ENCODE measurements at regions not wholly inside any gene's neighbourhood (a gene's known extent, or its start where the extent isn't known, plus 50 kb on each side); places are given as distances from the start of the nearest gene placed in this dataset.
"Not testable (repeated sequence)": the region's sequence is repeated elsewhere in the genome, so short reads cannot be mapped to it uniquely, and the experiment has no call there.

- DNase-seq: no peak
Measured at GRCh38 chr17:73855720-73856333, 211.6 kb upstream of the SDK2 start.

- no peak for DNase-seq
Measured at GRCh38 chr17:73856556-73856955, 212.3 kb upstream of the SDK2 start.

DNA sequence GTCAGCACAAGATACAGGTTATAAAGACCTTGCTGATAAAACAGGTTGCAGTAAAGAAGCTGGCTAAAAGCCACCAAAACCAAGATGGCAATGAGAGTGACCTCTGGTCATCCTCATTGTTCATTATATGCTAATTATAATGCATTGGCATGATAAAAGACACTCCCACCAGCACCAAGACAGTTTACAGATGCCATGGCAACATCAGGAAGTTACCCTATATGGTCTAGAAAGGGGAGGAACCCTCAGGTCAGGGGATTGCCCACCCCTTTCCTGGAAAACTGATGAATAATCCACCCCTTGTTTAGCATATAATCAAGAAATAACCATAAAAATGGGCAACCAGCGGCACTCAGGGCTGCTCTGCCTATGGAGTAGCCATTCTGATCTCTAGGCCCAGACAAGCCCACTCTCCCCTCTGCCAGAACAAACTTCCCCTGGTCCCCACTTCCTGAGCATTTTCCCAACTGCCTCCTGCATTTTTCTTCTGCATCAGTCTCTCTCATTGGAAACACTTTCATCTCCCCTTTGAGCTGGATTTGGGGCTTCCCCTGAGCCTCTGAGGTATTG, 215.3 kb upstream of the SDK2 start:
- not testable (repeated sequence) for DNase-seq

DNA sequence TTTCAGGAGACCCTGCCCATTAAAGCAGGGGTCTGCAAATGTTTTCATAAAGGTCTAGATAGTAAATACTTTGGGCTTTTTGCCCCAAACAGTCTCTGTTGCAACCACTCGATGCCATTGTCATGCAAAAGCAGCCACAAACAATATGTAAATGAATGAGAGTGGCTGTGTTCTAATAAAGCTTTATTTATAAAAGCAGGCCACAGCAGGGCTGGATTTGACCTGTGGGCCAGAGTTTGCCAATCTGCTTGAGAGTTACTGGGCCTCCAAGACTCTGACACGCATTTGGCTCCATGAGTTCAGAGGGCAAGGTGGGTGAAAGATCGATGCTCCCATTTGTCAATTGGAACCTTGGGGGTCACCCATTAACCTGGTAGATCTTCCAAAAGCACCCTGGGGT, 217.3 kb upstream of the SDK2 start:
- DNase-seq: no peak

DNA sequence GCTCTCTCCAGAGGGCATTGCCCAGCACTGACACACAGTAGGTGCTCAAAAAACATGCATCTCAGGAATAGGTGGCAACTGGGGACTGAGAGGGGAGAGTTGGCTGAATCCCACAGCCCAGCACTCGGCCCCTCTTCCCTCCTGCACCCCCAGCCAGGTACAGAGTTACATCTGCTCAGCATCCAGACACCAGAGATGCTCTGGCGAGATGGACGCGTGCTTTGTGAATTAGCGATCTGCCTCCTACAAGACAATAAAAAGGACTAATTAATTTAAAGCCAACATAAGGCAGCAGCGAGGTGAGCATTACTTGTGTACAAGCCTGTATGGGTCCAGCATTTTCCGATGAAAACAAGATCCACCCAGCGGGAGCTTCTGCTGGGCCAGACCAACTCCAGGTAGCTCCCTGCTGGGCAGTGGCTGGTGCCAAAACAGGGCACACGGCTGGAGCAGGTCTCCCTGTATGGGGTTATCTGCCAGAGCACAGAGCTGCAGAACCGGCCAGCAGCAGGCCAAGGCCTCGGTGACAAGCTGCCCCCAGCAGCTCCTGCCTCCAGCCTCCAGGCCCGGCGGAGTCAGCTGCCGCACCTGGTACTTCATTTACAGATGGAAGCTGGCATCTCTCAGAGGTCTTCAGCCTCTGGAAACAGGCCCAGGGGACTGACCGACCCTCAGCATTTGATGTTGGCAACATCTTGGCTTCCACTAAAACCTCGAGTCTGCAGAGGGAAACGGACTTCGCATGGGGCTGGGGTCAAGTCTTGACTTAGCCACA, 219.7 kb upstream of the SDK2 start:
- no peak for DNase-seq

GRCh38 chr17:73865831-73866230, 221.6 kb upstream of the SDK2 start:
- DNase-seq: no peak

GRCh38 chr17:73867056-73867455, 222.8 kb upstream of the SDK2 start:
- no peak for DNase-seq

DNA sequence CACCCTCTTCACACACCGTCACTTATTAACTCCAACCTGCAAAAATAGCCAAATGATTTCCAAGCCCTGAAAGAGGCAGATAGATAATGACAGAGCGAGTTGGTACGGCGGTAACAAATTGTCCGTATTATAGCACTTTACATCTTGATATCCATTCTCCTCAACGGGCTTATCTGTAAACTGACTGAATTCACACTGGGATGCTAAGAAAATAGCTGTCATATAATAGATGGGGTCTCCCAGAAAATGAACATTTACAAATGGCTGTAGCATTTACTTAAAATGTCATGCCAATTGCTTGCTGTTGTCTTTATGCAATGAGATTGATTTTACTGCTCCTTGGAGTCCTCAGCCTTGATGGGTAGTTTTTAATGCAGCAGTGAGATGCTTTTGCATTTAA, 225.8 kb upstream of the SDK2 start:
- no peak for DNase-seq

DNA sequence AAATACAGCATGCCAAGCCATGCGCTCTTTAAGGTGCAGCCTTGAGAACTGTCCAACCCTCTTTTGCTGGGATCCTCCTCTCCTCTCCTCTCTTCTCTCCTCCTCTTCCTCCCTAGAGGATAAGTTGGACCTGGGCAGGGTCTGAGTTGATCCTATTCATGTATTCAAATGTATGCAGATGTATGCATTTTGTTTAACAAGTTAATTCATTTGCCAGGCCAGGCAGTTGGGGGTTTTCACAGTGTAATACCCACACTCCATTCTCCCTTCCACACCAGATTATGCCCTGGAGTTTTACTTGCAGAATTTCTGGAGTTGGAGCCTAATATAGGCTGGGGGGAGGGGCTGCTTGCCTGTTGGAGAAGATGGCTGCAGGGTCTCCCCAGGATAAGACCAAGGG, 226.2 kb upstream of the SDK2 start:
- DNase-seq: no peak

DNA sequence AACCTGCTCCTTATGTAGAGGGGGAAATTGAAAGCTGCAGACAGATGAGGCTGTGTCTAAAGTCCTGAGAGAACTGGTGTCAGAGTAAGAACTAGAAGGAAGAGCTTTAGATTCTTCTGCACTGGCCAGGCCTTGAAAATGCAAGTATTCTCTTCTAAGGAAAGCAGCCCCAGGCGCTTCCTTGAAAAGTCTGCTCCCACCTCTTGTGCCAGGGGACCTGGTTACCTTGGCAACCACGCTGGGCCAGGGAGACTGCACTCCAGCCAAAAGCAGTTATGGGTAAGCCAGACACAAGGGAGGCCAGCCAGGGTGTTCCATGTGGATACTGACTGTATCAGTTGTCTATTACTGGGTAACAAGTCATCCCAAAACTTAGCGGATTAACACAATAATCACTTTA, 228.6 kb upstream of the SDK2 start:
- no peak for DNase-seq

DNA sequence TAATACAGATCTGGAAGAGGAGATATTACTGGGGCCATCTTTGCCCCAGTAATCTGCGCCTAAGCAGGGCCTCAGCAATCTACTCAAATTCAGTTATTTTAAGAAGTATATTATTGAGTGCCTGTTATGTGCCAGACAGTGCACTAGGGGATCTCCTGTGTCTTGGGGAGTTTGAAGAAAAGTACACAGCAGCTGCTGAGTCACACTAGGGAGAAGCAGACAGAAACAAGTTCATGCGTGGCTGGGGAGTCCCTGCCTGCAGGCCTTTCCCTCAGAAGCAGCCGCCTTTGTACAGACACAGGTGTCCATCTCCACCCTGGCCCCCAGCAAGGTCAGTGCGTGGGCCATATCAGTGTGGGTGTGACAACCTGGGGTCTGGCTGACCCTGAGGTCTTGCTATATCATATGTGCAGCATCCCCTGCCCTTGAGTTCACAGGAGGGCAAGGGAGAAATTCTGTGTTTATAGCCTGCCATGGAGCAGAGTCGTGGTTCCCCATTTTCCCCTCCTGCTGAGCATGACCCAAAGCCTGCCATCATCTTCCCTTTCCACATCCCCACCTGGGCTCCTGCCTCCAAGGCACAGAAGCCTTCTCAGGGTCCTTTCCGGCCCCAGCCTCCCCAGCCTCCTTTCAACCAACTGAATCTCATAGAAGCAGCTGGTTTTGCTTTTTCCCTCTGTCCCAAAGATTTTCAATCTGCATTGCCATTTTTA, 229.9 kb upstream of the SDK2 start:
- DNase-seq: no peak

DNA sequence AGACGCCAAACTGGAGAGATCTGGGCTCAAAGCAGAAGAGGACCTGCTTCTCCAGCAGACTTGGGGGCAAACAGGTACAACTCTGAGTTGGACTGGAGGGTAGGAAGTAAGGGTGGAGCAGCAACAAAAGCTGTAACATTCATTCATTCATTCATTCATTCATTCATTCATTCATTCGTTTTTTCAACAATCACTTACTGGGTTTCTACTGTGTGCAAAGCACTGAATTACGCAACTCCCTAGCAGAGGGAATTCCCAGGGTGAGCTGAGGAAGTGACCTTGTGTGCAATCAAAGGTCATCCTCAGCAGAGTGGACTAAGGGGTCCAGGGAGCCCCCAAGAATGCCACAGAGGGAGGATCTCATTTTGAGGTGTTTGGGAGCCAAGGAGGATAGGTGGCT, 231.1 kb upstream of the SDK2 start:
- no peak for DNase-seq

DNA sequence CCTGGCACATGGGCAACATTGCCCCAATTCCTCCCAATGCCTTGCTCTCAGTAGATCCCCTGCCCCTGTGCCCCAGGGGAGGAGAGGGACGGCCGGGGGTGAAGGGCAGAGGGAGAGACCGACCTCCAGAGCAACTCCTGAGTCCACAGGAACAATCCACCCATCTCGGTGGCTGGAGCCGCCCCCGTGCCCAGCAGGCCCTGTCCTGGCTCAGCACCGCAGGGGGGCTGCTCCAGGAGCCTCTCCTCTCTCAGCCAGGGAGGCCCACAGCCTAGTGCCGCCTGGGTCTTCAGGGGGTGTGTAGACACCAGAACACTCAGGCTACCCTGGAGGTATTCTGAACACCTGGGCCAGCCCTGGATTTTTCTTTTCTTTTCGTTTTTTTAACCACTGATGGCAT, 233.7 kb upstream of the SDK2 start:
- no peak for DNase-seq

DNA sequence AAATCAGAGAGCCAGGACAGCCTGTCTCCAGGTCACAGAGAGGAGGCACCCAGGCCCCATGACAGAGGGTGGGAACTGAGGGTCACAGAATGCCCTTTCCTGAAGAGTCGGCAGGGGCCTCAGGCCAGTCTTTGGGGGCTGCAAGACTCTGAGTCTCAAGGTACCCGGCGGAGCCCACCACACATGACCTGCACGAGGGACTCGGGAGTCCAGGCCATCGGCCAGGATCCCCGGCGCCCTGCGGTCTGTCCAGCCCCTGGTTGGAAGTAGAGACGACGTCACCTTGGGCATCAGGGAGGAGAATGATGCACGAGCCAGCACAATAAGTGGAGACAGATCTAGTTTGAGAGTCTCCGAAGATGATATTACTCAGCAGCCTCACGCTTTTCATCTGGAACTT, 234.7 kb upstream of the SDK2 start:
- DNase-seq: no peak

DNA sequence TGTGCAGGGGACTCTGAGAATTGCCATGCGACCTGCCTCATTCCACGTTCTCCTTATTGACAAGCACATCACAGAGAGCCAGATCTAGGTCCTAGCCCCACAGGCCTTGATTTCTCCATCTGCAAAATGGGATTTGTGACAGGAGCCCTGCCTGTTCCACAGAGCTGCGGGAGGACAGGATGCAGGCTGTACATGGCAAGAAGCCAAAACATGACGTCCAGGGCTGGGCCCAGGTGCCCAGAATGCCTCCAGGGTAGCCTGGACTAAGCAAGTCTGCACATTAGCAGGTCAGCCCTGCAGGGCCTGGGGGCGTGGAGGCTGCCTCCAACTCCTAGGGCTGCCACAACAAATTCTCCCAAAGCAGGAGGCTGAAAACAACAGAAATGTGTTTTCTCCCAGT, 235.7 kb upstream of the SDK2 start:
- DNase-seq: no peak

GRCh38 chr17:73882590-73882989, 238.3 kb upstream of the SDK2 start:
- DNase-seq: no peak

DNA sequence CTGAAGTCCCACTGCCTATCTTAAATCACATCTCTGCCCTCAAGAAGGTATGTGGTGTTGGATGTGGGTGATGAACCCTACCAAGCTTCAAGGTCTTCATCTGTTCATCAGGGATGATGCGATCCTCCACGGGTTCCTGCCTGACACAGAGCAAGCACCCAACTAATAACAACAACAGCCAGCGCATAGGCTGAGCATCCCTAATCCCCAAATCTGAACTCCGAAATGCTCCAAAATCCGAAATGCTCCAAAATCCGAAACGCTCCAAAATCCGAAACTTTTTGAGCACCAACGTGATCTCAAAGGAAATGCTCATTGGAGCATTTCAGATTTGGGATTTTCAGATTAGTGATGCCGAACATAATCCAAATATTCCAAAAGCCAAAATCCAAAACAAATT, 238.9 kb upstream of the SDK2 start:
- no peak for DNase-seq

GRCh38 chr17:73887739-73888138, 243.5 kb upstream of the SDK2 start:
- DNase-seq: no peak

GRCh38 chr17:73888862-73889261, 244.6 kb upstream of the SDK2 start:
- DNase-seq: no peak

GRCh38 chr17:73889439-73889838, 245.2 kb upstream of the SDK2 start:
- no peak for DNase-seq

DNA sequence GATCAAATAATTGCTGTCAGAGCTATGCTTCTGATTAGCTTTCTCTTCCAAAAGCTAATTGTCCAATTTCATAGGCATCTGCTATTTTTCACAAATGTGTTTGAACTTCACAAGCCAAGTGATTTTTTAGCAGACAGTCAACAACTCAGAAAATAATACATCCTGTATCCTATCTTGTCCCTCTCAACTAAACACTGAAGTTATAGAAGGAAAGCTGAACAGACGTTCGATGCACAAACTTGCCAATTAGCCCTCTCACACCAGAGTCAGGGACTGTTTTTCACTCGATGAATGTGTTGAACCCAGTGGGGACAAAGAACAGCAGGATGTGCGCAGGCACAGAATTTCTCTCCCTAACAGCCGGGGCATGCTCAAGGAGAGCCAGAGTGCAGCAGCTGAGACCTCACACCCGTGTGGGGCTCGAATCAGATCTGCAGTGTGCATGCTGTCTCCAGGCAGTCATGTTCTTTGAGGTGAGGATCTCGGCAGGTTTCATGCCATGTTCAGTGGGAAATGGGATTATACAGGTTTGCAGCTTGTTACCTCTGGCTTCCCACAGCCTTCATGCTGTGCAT, 246.7 kb upstream of the SDK2 start:
- no peak for DNase-seq

DNA sequence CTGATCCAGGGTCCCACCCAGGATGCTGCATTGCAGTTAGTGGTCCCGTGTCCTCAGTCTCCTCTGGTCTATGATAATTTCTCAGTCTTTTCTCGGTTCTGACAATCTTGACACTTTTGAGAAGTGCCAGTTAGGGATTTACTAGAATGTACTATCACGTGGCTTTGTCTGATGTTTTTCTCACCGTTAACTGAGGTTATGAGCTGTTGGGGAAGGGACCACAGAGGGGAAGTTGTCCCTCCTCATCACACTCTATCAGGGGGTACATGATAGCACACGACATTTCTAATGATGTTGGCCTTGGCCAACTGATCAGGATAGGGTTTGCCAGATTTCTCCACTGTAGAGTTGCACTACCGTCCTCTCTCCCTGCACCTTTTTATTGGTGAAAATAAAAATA, 250.9 kb upstream of the SDK2 start:
- DNase-seq: no peak

- no peak for DNase-seq
Measured at GRCh38 chr17:73896966-73897365, 252.7 kb upstream of the SDK2 start.

DNA sequence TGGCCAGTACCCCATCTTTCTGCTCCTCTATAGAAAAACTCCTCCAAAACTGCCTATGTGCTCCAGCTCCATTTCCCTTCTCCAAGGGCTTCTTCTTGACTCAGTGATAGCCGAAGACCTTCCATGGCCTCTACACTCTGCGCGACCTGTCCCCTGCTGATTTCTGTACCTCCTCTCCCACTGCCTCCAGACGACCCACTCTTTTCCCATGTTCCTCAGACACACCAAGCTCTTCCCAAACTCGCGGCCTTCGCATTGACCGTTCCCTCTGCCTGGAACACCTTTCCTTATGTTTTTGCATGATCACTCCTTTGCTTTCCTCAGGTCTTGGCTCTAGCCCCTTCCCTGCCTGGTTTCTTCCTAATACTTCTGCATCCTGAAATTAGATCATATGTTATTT, 255.6 kb upstream of the SDK2 start:
- DNase-seq: no peak

Data from stimulated activated CD8-positive, alpha-beta memory T cell treated with anti-CD3 and anti-CD28 coated beads, Interleukin-4, amount 100 ng/mL, for 48 hours (primary cell).